AG04449 (cell line): ENCODE measurements at regions not wholly inside any gene's neighbourhood (a gene's known extent, or its start where the extent isn't known, plus 50 kb on each side); places are given as distances from the start of the nearest gene placed in this dataset.

Experiments used
- CTCF ChIA-PET: fragments of 350-600 bp; formaldehyde crosslinking; extraction: SDS; loops from one replicate; lab custom pipeline; 2021; ENCODE audit warnings: antibody characterized with exemption; lab: Yijun Ruan, JAX
- POLR2A ChIA-PET: fragments of 400-600, 350-600 bp; formaldehyde crosslinking; extraction: SDS; loops from one replicate; lab custom pipeline; 2020; ENCODE audit warnings: antibody characterized with exemption, inconsistent platforms; lab: Yijun Ruan, JAX
- DNase-seq: peaks from one replicate; pipeline ENCODE4 v3.0.0-alpha.2; 2010; ENCODE audit warnings: low read depth, low spot score
- H3K4me3 ChIP-seq: 2 replicates; pipeline ENCODE4 v1.5.1; 2011; ENCODE audit warnings: low read depth, mild to moderate bottlenecking, control low read depth, low read length
- TF ChIP-seq, protein P1 (sequence below): IDR thresholded peaks from one replicate; pipeline ENCODE4 v1.5.1; 2011; ENCODE audit warnings: mild to moderate bottlenecking, moderate library complexity, low read length, control low read depth, inconsistent platforms; ENCODE audit not compliant: insufficient read depth; ENCODE audit errors: missing control alignments

DNA sequence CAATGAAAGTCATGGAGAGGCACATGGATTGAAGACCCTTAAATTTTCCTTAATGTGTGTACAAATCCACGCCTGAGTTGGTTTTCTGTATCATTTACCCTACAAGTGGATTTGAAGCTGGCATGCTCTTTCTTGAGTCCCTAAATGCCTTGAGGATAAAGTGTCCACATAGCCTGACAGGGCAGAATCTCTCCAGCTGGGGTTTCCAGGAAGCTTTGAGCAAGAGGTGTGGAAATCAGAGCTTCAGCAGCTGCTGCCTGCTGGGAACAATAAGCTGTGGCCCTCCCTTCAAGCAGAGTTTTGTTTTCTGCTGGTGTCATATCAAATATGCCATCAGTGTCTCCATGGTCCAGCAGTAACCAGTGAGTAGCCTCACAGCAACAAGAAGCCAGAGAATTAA, 120.3 kb upstream of the SERTM1 start:
- H3K4me3 ChIP-seq = no peak overlapping the region
- DNase-seq = no peak
- ChIA-PET CTCF (no interaction called here), POLR2A (no interaction called here)
- TF ChIP-seq, protein P1, sequence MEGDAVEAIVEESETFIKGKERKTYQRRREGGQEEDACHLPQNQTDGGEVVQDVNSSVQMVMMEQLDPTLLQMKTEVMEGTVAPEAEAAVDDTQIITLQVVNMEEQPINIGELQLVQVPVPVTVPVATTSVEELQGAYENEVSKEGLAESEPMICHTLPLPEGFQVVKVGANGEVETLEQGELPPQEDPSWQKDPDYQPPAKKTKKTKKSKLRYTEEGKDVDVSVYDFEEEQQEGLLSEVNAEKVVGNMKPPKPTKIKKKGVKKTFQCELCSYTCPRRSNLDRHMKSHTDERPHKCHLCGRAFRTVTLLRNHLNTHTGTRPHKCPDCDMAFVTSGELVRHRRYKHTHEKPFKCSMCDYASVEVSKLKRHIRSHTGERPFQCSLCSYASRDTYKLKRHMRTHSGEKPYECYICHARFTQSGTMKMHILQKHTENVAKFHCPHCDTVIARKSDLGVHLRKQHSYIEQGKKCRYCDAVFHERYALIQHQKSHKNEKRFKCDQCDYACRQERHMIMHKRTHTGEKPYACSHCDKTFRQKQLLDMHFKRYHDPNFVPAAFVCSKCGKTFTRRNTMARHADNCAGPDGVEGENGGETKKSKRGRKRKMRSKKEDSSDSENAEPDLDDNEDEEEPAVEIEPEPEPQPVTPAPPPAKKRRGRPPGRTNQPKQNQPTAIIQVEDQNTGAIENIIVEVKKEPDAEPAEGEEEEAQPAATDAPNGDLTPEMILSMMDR = no peak

DNA sequence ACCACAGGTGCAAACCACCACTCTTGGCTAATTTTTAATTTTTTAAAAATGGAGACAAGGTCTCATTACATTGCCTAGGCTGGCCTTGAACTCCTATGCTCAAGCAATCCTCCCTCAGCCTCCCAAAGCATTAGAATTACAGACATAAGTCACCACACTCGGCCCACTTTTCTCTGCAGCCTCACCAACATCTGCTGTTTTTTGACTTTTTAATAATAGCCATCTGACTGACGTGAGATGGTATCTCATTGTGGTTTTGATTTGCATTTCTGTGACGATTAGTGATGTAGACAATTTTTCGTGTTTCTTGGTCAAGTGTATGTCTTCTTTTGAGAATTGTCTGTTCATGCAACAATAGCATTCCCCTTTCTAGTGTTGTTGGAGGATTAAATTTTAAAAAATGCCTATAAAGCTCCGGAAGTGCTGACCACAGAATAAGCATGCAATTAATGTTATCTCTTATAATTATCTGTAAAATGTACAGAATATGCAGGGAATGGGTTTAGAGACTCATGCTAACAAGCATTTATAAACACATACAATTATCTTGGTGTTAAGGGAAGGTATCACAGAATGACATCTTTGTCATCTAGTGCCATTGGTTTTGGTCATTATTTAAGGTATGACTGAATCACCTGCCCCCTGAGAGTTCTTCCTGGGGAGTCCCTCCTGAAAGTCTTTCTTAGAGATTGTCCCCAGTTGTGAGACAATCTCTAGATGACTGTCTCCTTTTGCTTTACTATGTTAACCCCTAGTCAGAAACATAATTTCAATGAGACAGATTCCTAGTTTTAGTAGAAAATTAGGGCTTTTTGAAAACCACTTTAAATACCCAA, 118.5 kb upstream of the SERTM1 start:
- TF ChIP-seq, protein P1 = no peak
- no peak overlapping the region for H3K4me3 ChIP-seq
- no peak for DNase-seq
- POLR2A ChIA-PET = no interaction called here
- CTCF ChIA-PET = no interaction called here

DNA sequence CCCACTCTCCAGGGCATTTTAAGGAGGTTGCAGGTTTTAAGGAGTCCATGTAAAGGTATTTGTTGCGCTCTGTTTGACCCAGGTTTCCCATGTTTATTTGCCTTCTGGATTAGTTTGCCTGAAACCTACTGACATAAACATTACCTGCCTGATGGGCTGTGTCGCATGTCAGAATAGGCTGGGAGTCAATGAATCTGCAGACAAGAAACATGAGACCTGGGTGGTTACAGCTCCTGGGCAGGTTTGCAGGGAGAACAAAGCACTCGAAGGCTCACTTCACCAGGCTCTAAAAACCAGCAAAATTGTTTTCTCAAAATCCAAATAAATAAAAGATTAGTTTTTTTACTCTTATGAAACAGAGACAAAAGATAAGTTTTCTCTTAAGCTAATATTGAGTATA, 114.4 kb upstream of the SERTM1 start:
- ChIA-PET CTCF (no interaction called here), POLR2A (no interaction called here)
- no peak overlapping the region for H3K4me3 ChIP-seq
- no peak for DNase-seq
- TF ChIP-seq, protein P1 = no peak

DNA sequence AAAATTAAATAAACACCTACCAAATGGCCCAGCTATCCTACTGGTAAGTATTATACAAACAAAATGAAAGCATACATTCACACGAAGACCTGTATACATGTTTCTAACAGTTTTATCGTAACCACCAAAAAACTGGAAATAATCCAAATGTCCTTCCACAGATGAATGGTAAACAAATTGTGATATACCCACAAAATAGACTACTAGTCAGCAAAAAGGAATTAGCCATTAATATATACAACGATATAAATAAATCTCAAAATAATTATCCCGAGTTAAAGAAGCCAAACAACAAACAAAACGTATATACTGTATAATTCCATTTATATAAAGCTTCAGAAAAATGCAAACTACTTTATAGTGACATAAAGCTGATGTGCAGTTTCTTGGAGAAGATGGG, 106.3 kb upstream of the SERTM1 start:
- ChIA-PET CTCF (no interaction called here), POLR2A (no interaction called here)
- TF ChIP-seq, protein P1 = no peak
- no peak for DNase-seq
- no peak overlapping the region for H3K4me3 ChIP-seq

DNA sequence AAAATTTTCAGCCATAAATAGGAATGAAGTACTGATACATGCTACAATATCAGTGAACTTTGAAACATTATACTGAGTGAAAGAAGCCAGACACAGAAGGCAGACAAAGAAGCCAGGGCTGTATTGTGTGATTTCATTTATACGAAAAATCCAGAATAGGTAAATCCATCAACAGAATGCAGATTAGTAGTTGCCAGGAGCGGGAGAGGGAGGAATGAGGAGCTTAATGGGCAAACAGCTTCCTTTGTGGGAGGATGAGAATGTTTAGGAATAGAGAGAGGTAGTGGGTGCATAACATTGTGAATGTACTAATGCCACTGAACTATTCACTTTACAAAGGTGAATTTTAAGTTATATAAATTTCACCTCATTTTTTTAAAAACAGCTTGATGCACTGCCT, 103.3 kb upstream of the SERTM1 start:
- ChIA-PET CTCF (no interaction called here), POLR2A (no interaction called here)
- no peak overlapping the region for H3K4me3 ChIP-seq
- DNase-seq = no peak
- TF ChIP-seq, protein P1 = no peak

DNA sequence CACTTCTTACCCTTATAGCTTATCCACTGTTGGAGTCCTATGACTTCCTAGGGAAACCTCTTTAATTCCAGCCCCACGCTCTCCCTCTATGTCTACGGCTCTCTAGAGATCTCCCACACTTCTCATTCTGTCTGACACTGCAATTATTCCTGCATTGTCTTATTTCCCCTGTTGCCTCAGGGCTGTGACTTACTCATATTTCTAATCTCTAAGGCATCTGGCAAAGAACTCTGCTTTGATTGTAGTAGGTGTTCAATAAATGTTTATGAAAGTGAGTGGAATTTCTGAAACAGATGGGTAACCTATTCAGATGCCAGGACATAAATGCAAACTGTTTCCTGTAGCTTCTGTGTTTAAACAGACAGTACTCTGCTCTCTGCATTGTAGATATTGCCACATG, 102.4 kb upstream of the SERTM1 start:
- DNase-seq = no peak
- ChIA-PET CTCF (no interaction called here), POLR2A (no interaction called here)
- H3K4me3 ChIP-seq = no peak overlapping the region
- TF ChIP-seq, protein P1 = no peak
